HG02852 (cell line): ENCODE measurements at regions not wholly inside any gene's neighbourhood (a gene's known extent, or its start where the extent isn't known, plus 50 kb on each side); places are given as distances from the start of the nearest gene placed in this dataset.
"Not testable (repeated sequence)": the region's sequence is repeated elsewhere in the genome, so short reads cannot be mapped to it uniquely, and the experiment has no call there.

Experiments
- ATAC-seq: cut with Tn5 transposase; IDR thresholded peaks from one replicate; pipeline ENCODE4 v1.9.1; 2021; ENCODE audit warnings: mild to moderate bottlenecking, moderate library complexity; ENCODE audit not compliant: unreplicated experiment

- no peak for ATAC-seq
Observed at GRCh38 chr20:4476903-4477500, 209.3 kb upstream of the PRNP start.

GRCh38 chr20:4472906-4473305, 213.3 kb upstream of the PRNP start:
- no peak for ATAC-seq

DNA sequence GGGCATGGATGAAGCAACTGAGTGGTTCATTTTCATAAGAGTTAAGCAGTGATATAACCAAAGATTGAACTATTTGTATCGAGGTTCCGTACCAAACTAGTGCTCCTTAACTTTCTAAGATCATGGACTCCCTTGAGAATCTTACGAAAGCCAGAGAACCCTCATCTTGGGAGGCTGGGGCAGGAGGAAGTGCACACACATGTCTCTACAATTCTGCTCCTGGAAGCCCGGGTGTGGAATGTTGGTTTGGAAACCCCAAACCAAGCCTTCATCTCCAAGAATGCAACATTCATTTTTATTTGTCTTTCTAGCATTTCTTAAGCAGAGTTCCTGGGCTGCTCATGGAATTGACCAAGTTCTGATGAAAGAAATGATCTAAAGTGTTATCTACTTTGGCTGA, 215.0 kb upstream of the PRNP start:
- ATAC-seq: no peak

- ATAC-seq: no peak
Observed at GRCh38 chr20:4470375-4470774, 215.9 kb upstream of the PRNP start.

DNA sequence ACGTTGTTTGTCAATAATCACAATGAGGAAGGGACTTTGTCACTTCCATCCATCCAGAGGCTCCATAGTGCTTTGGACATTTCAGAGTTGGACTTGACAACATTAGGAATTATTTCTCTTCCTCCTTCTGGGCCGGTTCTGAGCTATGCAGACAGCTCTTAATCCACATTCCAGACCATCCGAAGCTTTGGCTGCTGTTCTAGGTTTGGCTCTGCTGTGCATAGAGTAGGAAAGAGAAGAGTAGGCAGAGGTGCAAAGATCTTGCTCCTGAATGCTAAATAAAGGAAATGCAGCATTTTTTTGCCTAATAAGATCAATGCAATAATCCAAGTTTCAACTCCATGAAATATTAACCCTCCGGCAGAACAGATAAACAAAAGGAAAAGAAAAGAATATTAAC, 216.3 kb upstream of the PRNP start:
- no peak for ATAC-seq

- no peak for ATAC-seq
Observed at GRCh38 chr20:4468114-4468513, 218.1 kb upstream of the PRNP start.

DNA sequence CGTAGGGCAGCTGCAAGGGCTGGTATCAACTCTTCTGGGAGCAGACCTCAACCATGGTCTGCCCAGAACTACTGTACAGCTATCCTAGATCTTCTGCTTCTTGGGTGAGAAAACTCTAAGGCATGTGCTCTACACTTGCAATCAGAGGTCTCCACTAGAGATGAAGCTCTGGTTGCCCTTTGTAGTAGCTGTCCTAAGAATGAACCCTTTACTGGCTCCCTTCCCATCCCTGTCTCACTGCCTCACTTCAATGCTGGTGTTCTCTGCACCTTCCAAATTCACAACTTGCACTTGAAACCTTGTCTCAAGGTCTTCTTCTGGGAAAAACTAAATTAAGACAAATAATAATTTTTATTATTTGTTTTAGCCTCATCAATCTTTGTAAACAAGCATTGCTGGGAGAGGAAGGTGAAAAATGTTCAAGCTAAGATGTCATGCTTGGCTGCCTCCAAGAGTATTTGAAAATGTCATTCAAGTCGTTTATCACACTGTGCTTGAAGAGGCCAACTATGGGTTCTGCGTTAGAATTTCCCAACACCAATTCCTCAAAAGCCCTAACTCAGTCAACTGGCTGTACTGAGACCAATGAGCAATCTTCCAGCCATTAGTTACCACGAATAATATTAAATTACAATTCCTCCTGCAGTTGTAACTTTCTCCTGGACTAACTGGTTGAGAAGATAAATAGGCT, 216.9 kb upstream of the ADRA1D start:
- ATAC-seq: no peak

DNA sequence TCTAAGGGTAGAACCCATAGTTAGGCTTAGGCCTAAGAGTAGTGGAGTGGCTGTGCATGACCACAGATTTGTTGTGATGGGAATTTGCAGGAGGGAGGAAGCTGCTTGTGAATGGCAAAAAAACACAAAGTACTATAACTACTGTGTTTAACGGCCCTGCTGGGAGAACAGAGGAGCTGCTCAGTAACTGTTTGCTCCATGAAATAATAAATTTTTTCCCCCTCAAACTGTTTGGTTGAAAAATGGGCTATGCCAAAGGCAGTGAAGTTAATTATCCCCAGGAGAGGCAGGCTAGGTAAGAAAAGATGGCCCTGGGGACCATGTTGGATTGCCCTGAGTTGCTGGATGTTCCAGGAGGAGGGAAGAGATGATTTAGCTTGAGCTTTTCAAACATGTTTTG, 216.1 kb upstream of the ADRA1D start:
- no peak for ATAC-seq

- ATAC-seq: not testable (repeated sequence)
Observed at GRCh38 chr20:4462801-4463200, 213.7 kb upstream of the ADRA1D start.

DNA sequence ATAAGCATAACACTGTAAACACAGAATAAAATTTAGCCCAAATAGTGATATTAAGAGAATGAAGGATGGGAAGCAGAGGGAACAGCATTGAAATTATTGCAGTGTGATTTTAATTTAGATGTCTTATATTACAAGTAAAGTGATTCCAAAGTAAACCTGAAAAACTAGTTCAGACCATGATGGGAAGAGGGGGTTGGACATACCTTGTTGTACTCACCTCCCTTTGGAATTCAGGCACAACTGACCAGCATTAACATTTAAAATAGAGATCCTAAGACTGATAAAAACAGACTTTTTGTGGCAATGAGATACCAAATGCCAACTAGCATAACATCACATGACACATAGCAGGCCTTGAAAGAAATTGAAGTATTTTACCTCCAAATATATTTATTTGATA, 210.0 kb upstream of the ADRA1D start:
- no peak for ATAC-seq

GRCh38 chr20:4457566-4458543, 208.8 kb upstream of the ADRA1D start:
- ATAC-seq: no peak

DNA sequence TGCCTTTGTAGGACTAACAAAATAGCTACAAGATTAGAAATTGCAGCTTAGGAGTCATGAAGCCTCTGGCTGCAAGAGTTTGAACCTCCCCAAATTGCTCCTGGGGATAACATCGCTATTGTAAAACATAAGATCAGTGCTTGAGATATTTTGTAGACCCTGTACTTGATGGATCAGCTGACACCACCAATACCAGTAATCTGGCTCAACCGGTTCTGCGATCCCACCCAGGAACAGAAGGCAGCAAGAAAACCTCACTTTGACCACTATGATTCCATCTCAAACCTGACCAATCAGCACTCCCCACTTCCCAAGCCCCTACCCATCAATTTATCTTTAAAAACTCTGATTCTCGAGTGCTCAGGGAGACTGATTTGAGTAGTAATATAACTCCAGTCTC, 206.9 kb upstream of the ADRA1D start:
- no peak for ATAC-seq

- no peak for ATAC-seq
Observed at GRCh38 chr20:4455301-4455701, 206.2 kb upstream of the ADRA1D start.

DNA sequence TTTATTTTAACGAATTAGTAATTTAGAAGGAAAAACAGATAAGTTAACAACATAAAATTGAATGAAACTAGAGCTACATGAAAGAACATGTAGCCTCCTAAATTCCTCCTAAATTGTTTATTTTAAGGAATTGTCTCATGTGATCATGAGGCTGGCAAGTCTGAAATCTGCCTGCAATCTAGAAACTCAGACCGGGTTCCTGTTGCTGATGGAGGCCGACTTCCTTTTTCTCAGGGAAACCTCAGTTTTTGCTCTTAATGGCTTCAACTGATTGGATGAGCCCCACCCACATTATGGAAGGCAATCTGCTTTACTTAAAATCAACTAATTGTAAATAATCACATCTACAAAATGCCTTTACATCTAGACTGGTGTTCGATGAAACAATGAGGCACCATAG, 205.0 kb upstream of the ADRA1D start:
- ATAC-seq: no peak

- no peak for ATAC-seq
Observed at GRCh38 chr20:4453359-4453758, 204.3 kb upstream of the ADRA1D start.

GRCh38 chr20:4451487-4452081, 202.5 kb upstream of the ADRA1D start:
- no peak for ATAC-seq

GRCh38 chr20:4449957-4450715, 201.0 kb upstream of the ADRA1D start:
- no peak for ATAC-seq

DNA sequence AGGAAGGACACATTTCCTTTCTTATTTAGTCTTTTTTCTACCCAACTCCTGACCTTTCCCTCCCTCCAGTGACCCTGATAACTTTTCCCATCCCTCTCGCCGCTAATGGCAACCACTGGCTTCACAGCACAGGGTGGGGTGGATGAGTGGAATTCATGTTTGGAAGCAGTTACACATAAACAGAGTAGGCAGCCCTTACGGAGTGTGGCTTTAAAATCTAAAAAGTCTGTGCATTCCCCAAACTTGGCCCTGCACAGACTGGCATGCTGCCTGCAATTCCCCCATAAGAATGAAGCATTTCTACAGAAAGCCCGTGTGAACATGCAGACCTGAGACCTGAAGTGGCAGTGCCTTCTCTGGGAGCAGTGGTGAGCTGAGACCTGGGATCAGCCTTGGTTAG, 196.7 kb upstream of the ADRA1D start:
- ATAC-seq: no peak

DNA sequence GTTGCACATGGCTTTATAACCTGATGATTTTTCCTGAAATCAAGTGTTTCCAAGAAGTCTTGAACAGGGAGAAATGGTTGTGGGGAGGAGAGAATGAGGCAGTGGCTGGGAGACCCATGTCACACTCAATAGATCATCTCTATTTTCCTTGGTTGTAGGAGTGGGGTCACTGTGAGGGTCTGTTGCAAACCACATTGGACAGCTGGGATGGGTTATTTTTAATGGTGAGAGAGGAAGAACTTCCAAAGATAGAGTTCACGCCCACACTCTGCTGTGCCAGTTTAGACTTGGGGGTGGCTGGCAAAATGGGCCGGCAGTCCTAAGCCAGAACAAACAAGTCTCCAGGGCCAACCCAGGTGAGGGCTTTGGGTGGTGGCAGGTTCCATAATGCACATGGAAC, 196.2 kb upstream of the ADRA1D start:
- no peak for ATAC-seq

GRCh38 chr20:4444404-4444803, 195.3 kb upstream of the ADRA1D start:
- no peak for ATAC-seq

DNA sequence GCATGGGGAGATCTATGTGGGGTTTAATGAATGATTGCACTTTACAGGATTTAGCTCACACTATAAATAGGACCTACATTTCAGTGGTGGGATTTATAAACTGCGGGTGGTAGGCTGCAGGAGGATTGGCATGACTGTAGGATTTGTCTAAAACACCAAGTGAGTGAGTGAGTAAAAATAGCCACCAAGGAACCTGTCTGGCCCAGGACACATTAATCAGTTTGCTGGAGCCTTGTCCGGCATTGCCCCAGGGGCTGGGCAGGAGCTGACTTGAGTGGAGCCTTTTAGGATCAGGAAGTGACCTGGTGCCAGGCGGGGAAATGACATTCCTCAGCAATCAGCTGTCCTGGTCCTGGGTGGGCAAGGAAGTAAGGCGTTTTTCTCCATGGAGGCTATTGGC, 193.9 kb upstream of the ADRA1D start:
- no peak for ATAC-seq
